Tibial artery (tissue), 4 donors: ENCODE measurements at regions not wholly inside any gene's neighbourhood (a gene's known extent, or its start where the extent isn't known, plus 50 kb on each side); places are given as distances from the start of the nearest gene placed in this dataset.
A peak's percentile ranks its signal among the peaks of the same experiment; 100 is the strongest.

Source experiments
- DNase-seq, 2 donors: peaks; one replicate each; pipeline ENCODE4 v3.0.0-alpha.2; 2019
- H3K27ac ChIP-seq, 2 donors: fragments of 200-600 bp; sonication (generic) in 1 of 2; 1 replicate in 1 of 2; 2 replicates in 1 of 2; pipeline ENCODE4 v1.5.1; 2018 to 2019; ENCODE audit warnings: mild to moderate bottlenecking in 1 of 2
- H3K27me3 ChIP-seq, 2 donors: fragments of 200-600 bp; sonication (generic) in 1 of 2; one replicate each; pipeline versions ENCODE4 v1.5.1 to v1.6.0; 2016 to 2019
- H3K36me3 ChIP-seq, 3 donors: fragments of 200-600 bp; sonication (generic) in 2 of 3; one replicate each; pipeline ENCODE4 v1.5.1; 2016 to 2019; ENCODE audit warnings: mild to moderate bottlenecking in 2 of 3
- H3K4me1 ChIP-seq, 4 donors: fragments of 200-600 bp; sonication (generic) in 2 of 4; 1 replicate in 3 of 4; 2 replicates in 1 of 4; pipeline ENCODE4 v1.5.1; 2016 to 2019
- H3K4me3 ChIP-seq, 2 donors: fragments of 200-600 bp; sonication (generic) in 1 of 2; 1 replicate in 1 of 2; 2 replicates in 1 of 2; pipeline ENCODE4 v1.5.1; 2018 to 2019; ENCODE audit warnings: mild to moderate bottlenecking in 2 of 2
- H3K9me3 ChIP-seq, 3 donors: fragments of 200-600 bp; sonication (generic) in 1 of 3; one replicate each; pipeline ENCODE4 v1.5.1; 2016 to 2019
- CTCF ChIP-seq, 2 experiments: fragments of 200-600 bp in 1 of 2; fragments of 450-650 bp in 1 of 2; IDR thresholded peaks; one replicate each; pipeline ENCODE4 v1.5.1; 2017 to 2019; ENCODE audit warnings: antibody characterized with exemption in 2 of 2, mild to moderate bottlenecking in 1 of 2, moderate library complexity in 1 of 2
- intact Hi-C: fragments of 100-400 bp; cut with DNase I; formaldehyde crosslinking; loops from one replicate; pipeline ENCODE4 v1.15.0; 2023; ENCODE audit warnings: low total_unique reads

- Histone ChIP-seq H3K4me3 (no peak overlapping the region), H3K36me3 (no peaks in the 10 kb centered on the region), H3K27ac (no peak overlapping the region), H3K27me3 (no peaks in the 10 kb centered on the region), H3K9me3 (no peaks in the 10 kb centered on the region), H3K4me1 (peaks cover 0 to 4% (median 2%) of the 10 kb centered on the region in 4 donors)
- no peak for TF ChIP-seq CTCF (IDR thresholded peaks at IDR 0.05)
- intact Hi-C loops = no loop called here
- no peak for DNase-seq
These were observed 335.4 kb upstream of the MEF2C start for GRCh38 chr5:89218364-89218763.

- no peaks in the 10 kb centered on the region for H3K9me3 ChIP-seq
- no peak for TF ChIP-seq CTCF (IDR thresholded peaks at IDR 0.05)
These were observed 333.6 kb upstream of the MEF2C start for GRCh38 chr5:89216606-89217005.

GRCh38 chr5:89213573-89213972 lies 330.6 kb upstream of the MEF2C start:
- H3K4me3 ChIP-seq = no peak overlapping the region
- H3K36me3 ChIP-seq = no peaks in the 10 kb centered on the region
- no peak overlapping the region for H3K27ac ChIP-seq
- no peak for DNase-seq
- no peaks in the 10 kb centered on the region for H3K27me3 ChIP-seq
- no peak for TF ChIP-seq CTCF (IDR thresholded peaks at IDR 0.05)
- H3K9me3 ChIP-seq = no peaks in the 10 kb centered on the region
- intact Hi-C loops = no loop called here
- H3K4me1 ChIP-seq = peaks cover 0 to 23% (median 2%) of the 10 kb centered on the region in 4 donors

More at GRCh38 chr5:89216606-89217005, 333.6 kb upstream of the MEF2C start:
- Histone ChIP-seq H3K27ac (no peak overlapping the region), H3K27me3 (no peaks in the 10 kb centered on the region), H3K4me3 (no peak overlapping the region), H3K36me3 (no peaks in the 10 kb centered on the region), H3K4me1 (peaks cover 0 to 18% (median 2%) of the 10 kb centered on the region in 4 donors)
- intact Hi-C loops = no loop called here
- DNase-seq = no peak

GRCh38 chr5:89211836-89212235 lies 328.9 kb upstream of the MEF2C start:
- Histone ChIP-seq H3K27me3 (no peaks in the 10 kb centered on the region), H3K4me1 (peaks cover 0 to 23% (median 2%) of the 10 kb centered on the region in 4 donors), H3K36me3 (no peaks in the 10 kb centered on the region), H3K4me3 (no peak overlapping the region), H3K27ac (peak overlapping the region in 1 of 2 donors; percentile 22), H3K9me3 (no peaks in the 10 kb centered on the region)
- DNase-seq = no peak
- intact Hi-C loops = no loop called here
- no peak for TF ChIP-seq CTCF (IDR thresholded peaks at IDR 0.05)

GRCh38 chr5:89208811-89209210 lies 325.8 kb upstream of the MEF2C start:
- intact Hi-C loops = no loop called here
- no peaks in the 10 kb centered on the region for H3K9me3 ChIP-seq
- TF ChIP-seq CTCF (IDR thresholded peaks at IDR 0.05) = no peak
- H3K4me3 ChIP-seq = no peak overlapping the region
- DNase-seq = no peak
- no peak overlapping the region for H3K27ac ChIP-seq
- peaks cover 0 to 23% (median 1%) of the 10 kb centered on the region in 4 donors for H3K4me1 ChIP-seq
- no peaks in the 10 kb centered on the region for H3K36me3 ChIP-seq
- H3K27me3 ChIP-seq = no peaks in the 10 kb centered on the region

GRCh38 chr5:89208392-89208791 lies 325.4 kb upstream of the MEF2C start:
- H3K27me3 ChIP-seq = no peaks in the 10 kb centered on the region
- H3K27ac ChIP-seq = no peak overlapping the region
- intact Hi-C loops = no loop called here
- TF ChIP-seq CTCF (IDR thresholded peaks at IDR 0.05) = no peak
- H3K9me3 ChIP-seq = no peaks in the 10 kb centered on the region
- no peak overlapping the region for H3K4me3 ChIP-seq
- H3K36me3 ChIP-seq = no peaks in the 10 kb centered on the region
- peaks cover 0 to 19% (median 0%) of the 10 kb centered on the region in 4 donors for H3K4me1 ChIP-seq
- DNase-seq = no peak
